ENCODE measurements at regions not wholly inside any gene's neighbourhood (a gene's known extent, or its start where the extent isn't known, plus 50 kb on each side); places are given as distances from the start of the nearest gene placed in this dataset.

GRCh38 chr10:4294271-4294670 lies 509.3 kb upstream of the KLF6 start:
- H3K79me1 ChIP-seq (ENCODE audit: insufficient read depth, low read depth, low read length, poor library complexity, severe bottlenecking), result no peaks in the 10 kb centered on the region
- H3K4me1 ChIP-seq (ENCODE audit: insufficient read depth, low read length), result peaks cover 3% of the 10 kb centered on the region; the same call in 1 of the 2 replicates
- H3K56ac ChIP-seq (ENCODE audit: insufficient read length, low read depth, low read length), result no peak overlapping the region
- H3K27ac ChIP-seq (ENCODE audit: insufficient read length, low read depth, low read length), result no peak overlapping the region
- H2AFZ ChIP-seq (ENCODE audit: low read length), result no peak overlapping the region
- H4K91ac ChIP-seq (ENCODE audit: insufficient read length, low read depth, low read length), result no peak overlapping the region
- H3K4me1 Mint-ChIP-seq, result peaks cover 20 to 21% of the 10 kb centered on the region in 2 experiments
- H3K9me3 ChIP-seq (ENCODE audit: control insufficient read depth, low read depth, low read length), result no peaks in the 10 kb centered on the region
- no peaks in the 10 kb centered on the region for H3K23me2 ChIP-seq (ENCODE audit: insufficient read length, low read depth, low read length, poor library complexity, severe bottlenecking)
- no peak overlapping the region for H3T11ph ChIP-seq (ENCODE audit: low read length)
- H3K27me3 ChIP-seq (ENCODE audit: insufficient read depth, low read length), result no peaks in the 10 kb centered on the region
- no peaks in the 10 kb centered on the region; the same call in 1 of the 2 replicates for H3K27me3 Mint-ChIP-seq (ENCODE audit: low read depth)
- no peak overlapping the region for H3K14ac ChIP-seq (ENCODE audit: insufficient read depth, low read length)
- no peak for DNase-seq
- H2BK120ac ChIP-seq (ENCODE audit: low read depth, low read length, poor library complexity, severe bottlenecking), result no peak overlapping the region
- no peak overlapping the region for H2AK5ac ChIP-seq (ENCODE audit: insufficient read length, low read length)
- TF ChIP-seq CTCF (conservative IDR thresholded peaks at IDR 0.05), result no peak
- H3K4me2 ChIP-seq (ENCODE audit: insufficient read depth, insufficient read length, low read length), result no peak overlapping the region
- no peak overlapping the region for H4K5ac ChIP-seq (ENCODE audit: insufficient read length, low read depth, low read length)
- H3K18ac ChIP-seq (ENCODE audit: insufficient read length, low read depth, low read length), result no peak overlapping the region
- H3K9me3 Mint-ChIP-seq, result 0 out of 5 replicates have a peak, but pooled peaks cover 0 to 2% of the 10 kb centered on the region in 2 experiments
- H3K4ac ChIP-seq (ENCODE audit: low read depth, low read length), result no peak overlapping the region
- no peak overlapping the region for H2BK15ac ChIP-seq (ENCODE audit: low read depth, low read length)
- H3K4me3 Mint-ChIP-seq, result no peak overlapping the region
- no peaks in the 10 kb centered on the region for H4K20me1 ChIP-seq (ENCODE audit: control insufficient read depth, insufficient read depth, insufficient read length)
- H3K27ac Mint-ChIP-seq, result peak overlapping the region in 1 of 3 experiments; percentile 43; a peak in 1 of 7 replicates
- no peak overlapping the region for H2BK5ac ChIP-seq (ENCODE audit: insufficient read length, low read length)
- no peak overlapping the region for H3K23ac ChIP-seq (ENCODE audit: insufficient read length, low read depth, low read length)
- H2BK12ac ChIP-seq (ENCODE audit: insufficient read length, low read depth, low read length), result no peak overlapping the region
- H3K36me3 Mint-ChIP-seq (ENCODE audit: insufficient read depth in 1 of 3, low read depth in 3 of 3), result no peaks in the 10 kb centered on the region
- no peak overlapping the region for H4K8ac ChIP-seq (replicated peaks; ENCODE audit: insufficient read length, low read depth, low read length)
- H3K79me2 ChIP-seq (ENCODE audit: insufficient read depth, low read length), result no peaks in the 10 kb centered on the region
- no CpG with 5 or more reads among the region's 5 CpGs for WGBS (ENCODE audit: extremely low coverage, insufficient read length, low lambda C conversion rate)
- H2BK20ac ChIP-seq (ENCODE audit: low read depth, low read length, poor library complexity, severe bottlenecking), result no peak overlapping the region
- no peak overlapping the region for H3K9ac ChIP-seq (ENCODE audit: extremely low read depth, insufficient read length, low read length)
